ENCODE measurements at regions not wholly inside any gene's neighbourhood (a gene's known extent, or its start where the extent isn't known, plus 50 kb on each side); places are given as distances from the start of the nearest gene placed in this dataset.
A peak's percentile ranks its signal among the peaks of the same experiment; 100 is the strongest.

- Histone ChIP-seq H2AK9ac (replicated peaks; ENCODE audit: low read depth, low read length, poor library complexity) (no peak overlapping the region), H4K5ac (ENCODE audit: low read depth, low read length) (peak overlapping the region; percentile 32; the same call in 1 of the 2 replicates), H3K4me3 (ENCODE audit: insufficient read depth, low read depth, low read length) (no peak overlapping the region), H3K36me3 (ENCODE audit: control insufficient read depth, insufficient read depth, low read length) (no peaks in the 10 kb centered on the region), H3K14ac (replicated peaks; ENCODE audit: low read depth, low read length) (peak overlapping the region; percentile 82), H2AFZ (replicated peaks; ENCODE audit: low read length, poor library complexity) (no peak overlapping the region), H4K20me1 (ENCODE audit: insufficient read depth, low read length) (no peaks in the 10 kb centered on the region), H3K27ac (ENCODE audit: insufficient read depth, low read length) (no peak overlapping the region), H3K23ac (ENCODE audit: low read depth, low read length) (peak overlapping the region; percentile 87; the same call in 1 of the 2 replicates), H3K9ac (ENCODE audit: low read depth, low read length) (no peak overlapping the region), H3K9me1 (ENCODE audit: insufficient read depth, low read length) (peaks cover 24% of the 10 kb centered on the region), H3K56ac (ENCODE audit: extremely low read depth, insufficient read depth, low read length) (no peak overlapping the region), H2BK120ac (ENCODE audit: low read depth, low read length) (peak overlapping the region; percentile 90), H4K91ac (ENCODE audit: insufficient read depth, low read depth, low read length) (peak overlapping the region; percentile 80), H2BK20ac (ENCODE audit: low read depth, low read length) (peak overlapping the region; percentile 69; the same call in 1 of the 2 replicates), H4K8ac (ENCODE audit: low read depth in 2 of 2, low read length in 2 of 2) (peak overlapping the region; percentile 9 to 77; a peak in 3 of 4 replicates), H3K79me1 (ENCODE audit: low read depth in 1 of 2, low read length in 2 of 2) (0 out of 4 replicates have a peak, but pooled peaks cover 0 to 4% of the 10 kb centered on the region in 2 experiments), H2AK5ac (ENCODE audit: low read depth, low read length) (peak overlapping the region; percentile 65; the same call in 1 of the 2 replicates), H2BK15ac (ENCODE audit: low read depth, low read length) (peak overlapping the region; percentile 82; the same call in 2 of the 3 replicates), H3K4ac (ENCODE audit: low read depth, low read length) (peak overlapping the region; percentile 79; the same call in 1 of the 2 replicates), H2BK5ac (ENCODE audit: low read depth, low read length, poor library complexity, severe bottlenecking) (peak overlapping the region; percentile 34), H3K18ac (ENCODE audit: low read depth, low read length) (peak overlapping the region; percentile 82; the same call in 1 of the 2 replicates), H3K4me1 (ENCODE audit: control insufficient read depth, insufficient read depth, low read length) (peaks cover 32% of the 10 kb centered on the region), H3K4me2 (ENCODE audit: low read depth, low read length) (no peak overlapping the region; the same call in 1 of the 2 replicates), H3K27me3 (ENCODE audit: control insufficient read depth, insufficient read depth, low read length) (no peaks in the 10 kb centered on the region), H3K9me3 (ENCODE audit: control insufficient read depth, insufficient read depth, low read length) (no peaks in the 10 kb centered on the region)
- BruUV-seq (replicated peaks) = no TSS peak
- ChIA-PET POLR2A (ENCODE audit: unreplicated experiment) (interaction anchor here (0.6 kb wide), 1 partner anchor 111 kb away, joined by 4 read pairs; no protein-coding TSS in a partner anchor), CTCF (no interaction called here)
- 80% methylated on average over 1 of the region's 2 CpGs; no CpG with 5 or more reads in 1 of the 2 experiments for WGBS, 2 experiments (ENCODE audit: extremely low coverage in 2 of 2, insufficient read length in 1 of 2)
- dilution Hi-C loops (cut with HindIII; ENCODE audit: low sequenced_read_pairs, unreplicated experiment) = no loop called here
- ATAC-seq (ENCODE audit: low read depth) = no peak
- no peak for TF ChIP-seq RFX5 (IDR thresholded peaks at IDR 0.05; ENCODE audit: low read depth, low read length)
- TF ChIP-seq BHLHE40 (IDR thresholded peaks at IDR 0.05; ENCODE audit: low read depth, low read length) = no peak
- no peak for TF ChIP-seq CHD1 (IDR thresholded peaks at IDR 0.05; ENCODE audit: low read depth, low read length)
- TF ChIP-seq ELK1 (IDR thresholded peaks at IDR 0.05; ENCODE audit: borderline replicate concordance, low read depth, low read length) = no peak
- TF ChIP-seq CTCF (conservative IDR thresholded peaks at IDR 0.05; ENCODE audit: low read depth, low read length) = no peak; the same call in 1 of the 2 replicates
- no peak for TF ChIP-seq MAFK (IDR thresholded peaks at IDR 0.05; ENCODE audit: low read depth, low read length)
- no peak for TF ChIP-seq POLR2A (IDR thresholded peaks at IDR 0.05; ENCODE audit: low read depth, low read length)
- TF ChIP-seq RAD21 (IDR thresholded peaks at IDR 0.05; ENCODE audit: low read length) = peak; percentile 38; the same call in 1 of the 2 replicates
- no peak for TF ChIP-seq RCOR1 (IDR thresholded peaks at IDR 0.05; ENCODE audit: insufficient replicate concordance, low read length)
- TF ChIP-seq MXI1 (IDR thresholded peaks at IDR 0.05; ENCODE audit: borderline replicate concordance, low read depth, low read length) = no peak
- no peak for TF ChIP-seq CEBPB (IDR thresholded peaks at IDR 0.05; ENCODE audit: low read depth, low read length)
- no peak for TF ChIP-seq USF2 (IDR thresholded peaks at IDR 0.05; ENCODE audit: low read depth, low read length)
- TF ChIP-seq SMC3 (IDR thresholded peaks at IDR 0.05; ENCODE audit: low read depth, low read length) = peak; percentile 2; the same call in 1 of the 2 replicates
- TF ChIP-seq NFE2L2 (IDR thresholded peaks at IDR 0.05; ENCODE audit: low read depth, low read length) = no peak
- TF ChIP-seq FOS (IDR thresholded peaks at IDR 0.05; ENCODE audit: low read depth, low read length) = no peak
- no peak for DNase-seq
- in situ Hi-C loops (cut with MboI; ENCODE audit: low sequenced_read_pairs) = no loop called here
- intact Hi-C loops (cut with micrococcal nuclease) = no loop called here
Measured at GRCh38 chr1:94741510-94741909, 78.6 kb upstream of the SLC44A3 start.
